ENCODE measurements at regions not wholly inside any gene's neighbourhood (a gene's known extent, or its start where the extent isn't known, plus 50 kb on each side); places are given as distances from the start of the nearest gene placed in this dataset.

DNA sequence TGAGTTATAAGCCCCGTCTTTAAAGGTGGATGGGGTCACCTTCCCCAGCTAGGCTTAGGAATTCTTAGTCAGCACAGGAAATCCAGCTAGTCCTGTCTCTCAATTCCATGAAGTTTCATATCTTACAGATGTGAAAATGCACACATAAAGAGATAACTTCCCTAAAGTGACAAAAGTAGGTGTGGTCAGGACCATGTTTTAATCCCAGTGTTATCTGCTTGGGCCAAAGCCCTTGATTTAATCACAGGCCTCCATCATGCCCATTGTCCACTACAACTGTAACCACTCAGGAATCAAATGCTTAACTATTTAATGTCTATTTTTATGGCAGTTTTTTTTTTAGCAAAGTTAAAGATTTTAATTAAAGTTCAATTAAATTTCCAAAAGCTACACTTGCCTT, 194.4 kb upstream of the BTG1 start (continued):
- TF ChIP-seq ZBTB8A (tag by site-specific recombination; IDR thresholded peaks at IDR 0.05), result no peak
- no peak for TF ChIP-seq ZNF670 (tag by site-specific recombination; IDR thresholded peaks at IDR 0.05; ENCODE audit: low read depth)
- TF ChIP-seq, protein P1, sequence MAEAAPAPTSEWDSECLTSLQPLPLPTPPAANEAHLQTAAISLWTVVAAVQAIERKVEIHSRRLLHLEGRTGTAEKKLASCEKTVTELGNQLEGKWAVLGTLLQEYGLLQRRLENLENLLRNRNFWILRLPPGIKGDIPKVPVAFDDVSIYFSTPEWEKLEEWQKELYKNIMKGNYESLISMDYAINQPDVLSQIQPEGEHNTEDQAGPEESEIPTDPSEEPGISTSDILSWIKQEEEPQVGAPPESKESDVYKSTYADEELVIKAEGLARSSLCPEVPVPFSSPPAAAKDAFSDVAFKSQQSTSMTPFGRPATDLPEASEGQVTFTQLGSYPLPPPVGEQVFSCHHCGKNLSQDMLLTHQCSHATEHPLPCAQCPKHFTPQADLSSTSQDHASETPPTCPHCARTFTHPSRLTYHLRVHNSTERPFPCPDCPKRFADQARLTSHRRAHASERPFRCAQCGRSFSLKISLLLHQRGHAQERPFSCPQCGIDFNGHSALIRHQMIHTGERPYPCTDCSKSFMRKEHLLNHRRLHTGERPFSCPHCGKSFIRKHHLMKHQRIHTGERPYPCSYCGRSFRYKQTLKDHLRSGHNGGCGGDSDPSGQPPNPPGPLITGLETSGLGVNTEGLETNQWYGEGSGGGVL (tag by site-specific recombination; IDR thresholded peaks at IDR 0.05), result no peak
- TF ChIP-seq, protein P2, sequence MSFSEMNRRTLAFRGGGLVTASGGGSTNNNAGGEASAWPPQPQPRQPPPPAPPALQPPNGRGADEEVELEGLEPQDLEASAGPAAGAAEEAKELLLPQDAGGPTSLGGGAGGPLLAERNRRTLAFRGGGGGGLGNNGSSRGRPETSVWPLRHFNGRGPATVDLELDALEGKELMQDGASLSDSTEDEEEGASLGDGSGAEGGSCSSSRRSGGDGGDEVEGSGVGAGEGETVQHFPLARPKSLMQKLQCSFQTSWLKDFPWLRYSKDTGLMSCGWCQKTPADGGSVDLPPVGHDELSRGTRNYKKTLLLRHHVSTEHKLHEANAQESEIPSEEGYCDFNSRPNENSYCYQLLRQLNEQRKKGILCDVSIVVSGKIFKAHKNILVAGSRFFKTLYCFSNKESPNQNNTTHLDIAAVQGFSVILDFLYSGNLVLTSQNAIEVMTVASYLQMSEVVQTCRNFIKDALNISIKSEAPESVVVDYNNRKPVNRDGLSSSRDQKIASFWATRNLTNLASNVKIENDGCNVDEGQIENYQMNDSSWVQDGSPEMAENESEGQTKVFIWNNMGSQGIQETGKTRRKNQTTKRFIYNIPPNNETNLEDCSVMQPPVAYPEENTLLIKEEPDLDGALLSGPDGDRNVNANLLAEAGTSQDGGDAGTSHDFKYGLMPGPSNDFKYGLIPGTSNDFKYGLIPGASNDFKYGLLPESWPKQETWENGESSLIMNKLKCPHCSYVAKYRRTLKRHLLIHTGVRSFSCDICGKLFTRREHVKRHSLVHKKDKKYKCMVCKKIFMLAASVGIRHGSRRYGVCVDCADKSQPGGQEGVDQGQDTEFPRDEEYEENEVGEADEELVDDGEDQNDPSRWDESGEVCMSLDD (tag by site-specific recombination; IDR thresholded peaks at IDR 0.05), result no peak
- TF ChIP-seq ZSCAN30 (tag by site-specific recombination; IDR thresholded peaks at IDR 0.05), result no peak
- TF ChIP-seq, protein P3, sequence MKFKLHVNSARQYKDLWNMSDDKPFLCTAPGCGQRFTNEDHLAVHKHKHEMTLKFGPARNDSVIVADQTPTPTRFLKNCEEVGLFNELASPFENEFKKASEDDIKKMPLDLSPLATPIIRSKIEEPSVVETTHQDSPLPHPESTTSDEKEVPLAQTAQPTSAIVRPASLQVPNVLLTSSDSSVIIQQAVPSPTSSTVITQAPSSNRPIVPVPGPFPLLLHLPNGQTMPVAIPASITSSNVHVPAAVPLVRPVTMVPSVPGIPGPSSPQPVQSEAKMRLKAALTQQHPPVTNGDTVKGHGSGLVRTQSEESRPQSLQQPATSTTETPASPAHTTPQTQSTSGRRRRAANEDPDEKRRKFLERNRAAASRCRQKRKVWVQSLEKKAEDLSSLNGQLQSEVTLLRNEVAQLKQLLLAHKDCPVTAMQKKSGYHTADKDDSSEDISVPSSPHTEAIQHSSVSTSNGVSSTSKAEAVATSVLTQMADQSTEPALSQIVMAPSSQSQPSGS (tag by site-specific recombination; IDR thresholded peaks at IDR 0.05; ENCODE audit: low read depth), result no peak
- TF ChIP-seq, protein P4, sequence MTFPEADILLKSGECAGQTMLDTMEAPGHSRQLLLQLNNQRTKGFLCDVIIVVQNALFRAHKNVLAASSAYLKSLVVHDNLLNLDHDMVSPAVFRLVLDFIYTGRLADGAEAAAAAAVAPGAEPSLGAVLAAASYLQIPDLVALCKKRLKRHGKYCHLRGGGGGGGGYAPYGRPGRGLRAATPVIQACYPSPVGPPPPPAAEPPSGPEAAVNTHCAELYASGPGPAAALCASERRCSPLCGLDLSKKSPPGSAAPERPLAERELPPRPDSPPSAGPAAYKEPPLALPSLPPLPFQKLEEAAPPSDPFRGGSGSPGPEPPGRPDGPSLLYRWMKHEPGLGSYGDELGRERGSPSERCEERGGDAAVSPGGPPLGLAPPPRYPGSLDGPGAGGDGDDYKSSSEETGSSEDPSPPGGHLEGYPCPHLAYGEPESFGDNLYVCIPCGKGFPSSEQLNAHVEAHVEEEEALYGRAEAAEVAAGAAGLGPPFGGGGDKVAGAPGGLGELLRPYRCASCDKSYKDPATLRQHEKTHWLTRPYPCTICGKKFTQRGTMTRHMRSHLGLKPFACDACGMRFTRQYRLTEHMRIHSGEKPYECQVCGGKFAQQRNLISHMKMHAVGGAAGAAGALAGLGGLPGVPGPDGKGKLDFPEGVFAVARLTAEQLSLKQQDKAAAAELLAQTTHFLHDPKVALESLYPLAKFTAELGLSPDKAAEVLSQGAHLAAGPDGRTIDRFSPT (tag by site-specific recombination; IDR thresholded peaks at IDR 0.05), result no peak
- TF ChIP-seq, protein P5, sequence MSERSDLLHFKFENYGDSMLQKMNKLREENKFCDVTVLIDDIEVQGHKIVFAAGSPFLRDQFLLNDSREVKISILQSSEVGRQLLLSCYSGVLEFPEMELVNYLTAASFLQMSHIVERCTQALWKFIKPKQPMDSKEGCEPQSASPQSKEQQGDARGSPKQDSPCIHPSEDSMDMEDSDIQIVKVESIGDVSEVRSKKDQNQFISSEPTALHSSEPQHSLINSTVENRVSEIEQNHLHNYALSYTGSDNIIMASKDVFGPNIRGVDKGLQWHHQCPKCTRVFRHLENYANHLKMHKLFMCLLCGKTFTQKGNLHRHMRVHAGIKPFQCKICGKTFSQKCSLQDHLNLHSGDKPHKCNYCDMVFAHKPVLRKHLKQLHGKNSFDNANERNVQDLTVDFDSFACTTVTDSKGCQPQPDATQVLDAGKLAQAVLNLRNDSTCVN (tag by site-specific recombination; optimal IDR thresholded peaks at IDR 0.05), result no peak

DNA sequence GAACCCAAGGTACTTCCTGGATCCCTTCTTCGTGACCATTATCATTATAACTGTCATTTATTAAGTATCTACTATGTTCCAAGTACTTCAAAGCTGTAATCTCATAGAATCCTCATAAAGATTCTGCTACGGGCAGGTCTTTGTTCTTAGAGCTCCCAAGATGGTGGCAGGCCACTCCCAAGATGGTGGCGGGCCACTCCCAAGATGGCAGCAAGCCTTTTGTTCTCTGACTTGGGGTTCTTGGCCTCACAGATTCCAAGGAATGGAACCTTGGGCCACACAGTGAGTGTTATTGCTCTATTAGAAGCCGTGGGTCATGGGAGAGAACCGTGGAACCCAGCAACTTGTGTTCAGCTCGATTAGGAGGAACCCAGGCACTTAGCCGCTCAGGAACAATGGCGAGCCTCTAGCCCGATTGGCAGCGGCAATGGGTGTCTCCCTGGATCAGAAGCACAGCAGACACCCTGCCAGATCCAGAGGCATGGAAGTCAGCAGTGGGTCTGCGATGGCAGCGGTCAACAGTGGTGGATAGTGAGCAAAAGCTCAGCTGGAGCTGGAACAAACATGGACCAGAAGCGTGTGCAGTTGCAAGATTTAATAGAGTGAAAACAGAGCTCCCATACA, 193.7 kb upstream of the BTG1 start:
- TF ChIP-seq ZNF23 (tag by site-specific recombination; IDR thresholded peaks at IDR 0.05; ENCODE audit: borderline replicate concordance) (no peak), ZNF670 (tag by site-specific recombination; IDR thresholded peaks at IDR 0.05; ENCODE audit: low read depth) (no peak), ZSCAN16 (tag by site-specific recombination; IDR thresholded peaks at IDR 0.05) (no peak), ZNF37A (tag by site-specific recombination; IDR thresholded peaks at IDR 0.05) (no peak), ZNF274 (IDR thresholded peaks at IDR 0.05; ENCODE audit: low read length) (no peak), ZNF274 (tag by site-specific recombination; IDR thresholded peaks at IDR 0.05; ENCODE audit: borderline replicate concordance) (no peak), ZNF777 (tag by site-specific recombination; IDR thresholded peaks at IDR 0.05; ENCODE audit: borderline replicate concordance) (no peak), GLIS1 (tag by site-specific recombination; IDR thresholded peaks at IDR 0.05) (no peak), ZXDB (tag by site-specific recombination; IDR thresholded peaks at IDR 0.05) (no peak)
- TF ChIP-seq, protein P6, sequence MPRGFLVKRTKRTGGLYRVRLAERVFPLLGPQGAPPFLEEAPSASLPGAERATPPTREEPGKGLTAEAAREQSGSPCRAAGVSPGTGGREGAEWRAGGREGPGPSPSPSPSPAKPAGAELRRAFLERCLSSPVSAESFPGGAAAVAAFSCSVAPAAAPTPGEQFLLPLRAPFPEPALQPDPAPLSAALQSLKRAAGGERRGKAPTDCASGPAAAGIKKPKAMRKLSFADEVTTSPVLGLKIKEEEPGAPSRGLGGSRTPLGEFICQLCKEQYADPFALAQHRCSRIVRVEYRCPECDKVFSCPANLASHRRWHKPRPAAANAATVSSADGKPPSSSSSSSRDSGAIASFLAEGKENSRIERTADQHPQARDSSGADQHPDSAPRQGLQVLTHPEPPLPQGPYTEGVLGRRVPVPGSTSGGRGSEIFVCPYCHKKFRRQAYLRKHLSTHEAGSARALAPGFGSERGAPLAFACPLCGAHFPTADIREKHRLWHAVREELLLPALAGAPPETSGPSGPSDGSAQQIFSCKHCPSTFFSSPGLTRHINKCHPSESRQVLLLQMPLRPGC (tag by site-specific recombination; IDR thresholded peaks at IDR 0.05), result no peak
- TF ChIP-seq, protein P7, sequence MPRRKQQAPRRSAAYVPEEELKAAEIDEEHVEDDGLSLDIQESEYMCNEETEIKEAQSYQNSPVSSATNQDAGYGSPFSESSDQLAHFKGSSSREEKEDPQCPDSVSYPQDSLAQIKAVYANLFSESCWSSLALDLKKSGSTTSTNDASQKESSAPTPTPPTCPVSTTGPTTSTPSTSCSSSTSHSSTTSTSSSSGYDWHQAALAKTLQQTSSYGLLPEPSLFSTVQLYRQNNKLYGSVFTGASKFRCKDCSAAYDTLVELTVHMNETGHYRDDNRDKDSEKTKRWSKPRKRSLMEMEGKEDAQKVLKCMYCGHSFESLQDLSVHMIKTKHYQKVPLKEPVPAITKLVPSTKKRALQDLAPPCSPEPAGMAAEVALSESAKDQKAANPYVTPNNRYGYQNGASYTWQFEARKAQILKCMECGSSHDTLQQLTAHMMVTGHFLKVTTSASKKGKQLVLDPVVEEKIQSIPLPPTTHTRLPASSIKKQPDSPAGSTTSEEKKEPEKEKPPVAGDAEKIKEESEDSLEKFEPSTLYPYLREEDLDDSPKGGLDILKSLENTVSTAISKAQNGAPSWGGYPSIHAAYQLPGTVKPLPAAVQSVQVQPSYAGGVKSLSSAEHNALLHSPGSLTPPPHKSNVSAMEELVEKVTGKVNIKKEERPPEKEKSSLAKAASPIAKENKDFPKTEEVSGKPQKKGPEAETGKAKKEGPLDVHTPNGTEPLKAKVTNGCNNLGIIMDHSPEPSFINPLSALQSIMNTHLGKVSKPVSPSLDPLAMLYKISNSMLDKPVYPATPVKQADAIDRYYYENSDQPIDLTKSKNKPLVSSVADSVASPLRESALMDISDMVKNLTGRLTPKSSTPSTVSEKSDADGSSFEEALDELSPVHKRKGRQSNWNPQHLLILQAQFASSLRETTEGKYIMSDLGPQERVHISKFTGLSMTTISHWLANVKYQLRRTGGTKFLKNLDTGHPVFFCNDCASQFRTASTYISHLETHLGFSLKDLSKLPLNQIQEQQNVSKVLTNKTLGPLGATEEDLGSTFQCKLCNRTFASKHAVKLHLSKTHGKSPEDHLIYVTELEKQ (tag by site-specific recombination; IDR thresholded peaks at IDR 0.05; ENCODE audit: borderline replicate concordance), result no peak
- POLR2A ChIA-PET, result no interaction called here
- H3K27ac ChIP-seq (ENCODE audit: extremely low read depth, low read depth, low read length), result no peak overlapping the region
- CTCF ChIA-PET, result interaction anchor here (0.6 kb wide), 1 partner anchor 1966 kb away, joined by 4 read pairs; no protein-coding TSS in a partner anchor
- H3K4me3 ChIP-seq (ENCODE audit: low read depth, low read length), result no peak overlapping the region
- no peaks in the 10 kb centered on the region for H3K9me3 ChIP-seq (ENCODE audit: control insufficient read depth, insufficient read depth, low read depth, low read length)
- no peaks in the 10 kb centered on the region for H3K4me1 ChIP-seq (ENCODE audit: control insufficient read depth, insufficient read depth, low read length)
- no peaks in the 10 kb centered on the region for H3K36me3 ChIP-seq (ENCODE audit: control insufficient read depth in 2 of 2, insufficient read depth in 1 of 2, low read length in 2 of 2)
